VCaP (cell line): ENCODE measurements at regions not wholly inside any gene's neighbourhood (a gene's known extent, or its start where the extent isn't known, plus 50 kb on each side); places are given as distances from the start of the nearest gene placed in this dataset.

ENCODE experiments used
- H3K27ac ChIP-seq: fragments of 450-650 bp; 2 replicates; pipeline ENCODE4 v1.5.1; 2017
- CTCF ChIP-seq: fragments of 450-650 bp; conservative IDR thresholded peaks from 2 replicates; pipeline ENCODE4 v1.5.1; 2017; ENCODE audit warnings: mild to moderate bottlenecking, moderate library complexity

GRCh38 chr2:216808805-216809425, 50.9 kb downstream of the TNP1 start:
- H3K27ac ChIP-seq: no peak overlapping the region
- no peak for TF ChIP-seq CTCF

GRCh38 chr2:216807857-216808272, 52.0 kb downstream of the TNP1 start:
- H3K27ac ChIP-seq: no peak overlapping the region
- TF ChIP-seq CTCF: no peak

- no peak overlapping the region for H3K27ac ChIP-seq
- no peak for TF ChIP-seq CTCF
Measured at GRCh38 chr2:216804357-216805350, 55.2 kb downstream of the TNP1 start.

GRCh38 chr2:216803791-216804190, 56.1 kb downstream of the TNP1 start:
- TF ChIP-seq CTCF: no peak
- H3K27ac ChIP-seq: no peak overlapping the region

GRCh38 chr2:216802516-216803215, 57.2 kb downstream of the TNP1 start:
- no peak overlapping the region for H3K27ac ChIP-seq
- TF ChIP-seq CTCF: no peak

- H3K27ac ChIP-seq: no peak overlapping the region
- TF ChIP-seq CTCF: no peak
Measured at GRCh38 chr2:216800836-216801235, 59.0 kb downstream of the TNP1 start.

- TF ChIP-seq CTCF: no peak
- H3K27ac ChIP-seq: no peak overlapping the region
Measured at GRCh38 chr2:216799873-216800431, 59.9 kb downstream of the TNP1 start.
